ENCODE measurements at regions not wholly inside any gene's neighbourhood (a gene's known extent, or its start where the extent isn't known, plus 50 kb on each side); places are given as distances from the start of the nearest gene placed in this dataset.

- FAIRE-seq: no peak
- no peak for DNase-seq (ENCODE audit: low spot score)
- Histone ChIP-seq H2AFZ (ENCODE audit: low read length) (no peak overlapping the region), H3K4me2 (ENCODE audit: low read depth, low read length) (no peak overlapping the region), H3K9ac (ENCODE audit: insufficient read depth, low read depth, low read length) (no peak overlapping the region), H3K36me3 (replicated peaks in 1 of 2; ENCODE audit: control insufficient read depth in 1 of 2, insufficient read depth in 2 of 2, low read length in 2 of 2) (no peaks in the 10 kb centered on the region), H3K27ac (ENCODE audit: extremely low read length, insufficient read depth, low read length) (no peak overlapping the region), H3K9me3 (ENCODE audit: low read length) (no peaks in the 10 kb centered on the region), H3K27me3 (ENCODE audit: control insufficient read depth in 1 of 2, insufficient read depth in 2 of 2, low read length in 2 of 2) (peaks cover 0 to 1% of the 10 kb centered on the region in 2 experiments; a peak in 1 of 5 replicates), H3K4me1 (ENCODE audit: insufficient read depth, low read length) (no peaks in the 10 kb centered on the region), H4K20me1 (ENCODE audit: insufficient read depth, low read length) (no peaks in the 10 kb centered on the region), H3K4me3 (replicated peaks in 1 of 3; ENCODE audit: insufficient read depth in 1 of 3, low read depth in 2 of 3, low read length in 3 of 3) (no peak overlapping the region), H3K79me2 (ENCODE audit: insufficient read depth, low read length) (no peaks in the 10 kb centered on the region)
- POLR2A ChIA-PET: no interaction called here
- CTCF ChIA-PET (ENCODE audit: low intra/inter-chr PET ratio, low total read pairs): no interaction called here
- no TSS peak for BruUV-seq (replicated peaks)
- in situ Hi-C loops (cut with HindIII; ENCODE audit: extremely low pct_ligation_motif_present, low pct_unique_long_range_greater_than_20kb): no loop called here
- whole genome bisulfite sequencing (ENCODE audit: low lambda C conversion rate): 46% methylated on average over 4 of the region's 4 CpGs
- intact Hi-C loops (cut with micrococcal nuclease; ENCODE audit: unreplicated experiment): no loop called here
- peak; percentile 87 for ATAC-seq
- no peak for TF ChIP-seq PRPF4 (IDR thresholded peaks at IDR 0.05; ENCODE audit: low read depth, low read length, poor library complexity, severe bottlenecking)
- no peak for TF ChIP-seq ZSCAN20 (CRISPR knock-in tag; IDR thresholded peaks at IDR 0.05; ENCODE audit: borderline replicate concordance)
- TF ChIP-seq ZNF644 (CRISPR knock-in tag; IDR thresholded peaks at IDR 0.05; ENCODE audit: low read depth): no peak
- peak; percentile 48 for TF ChIP-seq CTCF (CRISPR knock-in tag; IDR thresholded peaks at IDR 0.05)
- TF ChIP-seq ZBED4 (CRISPR knock-in tag; IDR thresholded peaks at IDR 0.05; ENCODE audit: borderline replicate concordance): no peak
- TF ChIP-seq ZNF414 (CRISPR knock-in tag; IDR thresholded peaks at IDR 0.05): no peak
- no peak for TF ChIP-seq NFE2L2 (IDR thresholded peaks at IDR 0.05; ENCODE audit: low read length)
- no peak for TF ChIP-seq TBX3 (IDR thresholded peaks at IDR 0.05; ENCODE audit: borderline replicate concordance)
- peak; percentile 72 for TF ChIP-seq CEBPB (IDR thresholded peaks at IDR 0.05; ENCODE audit: borderline replicate concordance, low read depth, low read length)
- TF ChIP-seq FUBP1 (CRISPR knock-in tag; IDR thresholded peaks at IDR 0.05; ENCODE audit: borderline replicate concordance): no peak
- no peak for TF ChIP-seq PBX2 (CRISPR knock-in tag; IDR thresholded peaks at IDR 0.05)
- TF ChIP-seq STAG1 (CRISPR knock-in tag; IDR thresholded peaks at IDR 0.05): peak; percentile 16; the same call in 1 of the 2 replicates
- no peak for TF ChIP-seq KDM5B (CRISPR knock-in tag; IDR thresholded peaks at IDR 0.05; ENCODE audit: borderline replicate concordance)
- no peak for TF ChIP-seq ZSCAN31 (CRISPR knock-in tag; IDR thresholded peaks at IDR 0.05; ENCODE audit: low read depth)
Observed at GRCh38 chr7:142375710-142376313, 118.0 kb upstream of the PRSS58 start.
